Hippocampal formation (tissue), 2 donors: ENCODE measurements at regions not wholly inside any gene's neighbourhood (a gene's known extent, or its start where the extent isn't known, plus 50 kb on each side); places are given as distances from the start of the nearest gene placed in this dataset.
"Not testable (repeated sequence)": the region's sequence is repeated elsewhere in the genome, so short reads cannot be mapped to it uniquely, and the experiment has no call there.

Experiments used
- DNase-seq, 2 donors: peaks; one replicate each; lab custom pipeline; 2025; lab: John Stamatoyannopoulos, UW

DNA sequence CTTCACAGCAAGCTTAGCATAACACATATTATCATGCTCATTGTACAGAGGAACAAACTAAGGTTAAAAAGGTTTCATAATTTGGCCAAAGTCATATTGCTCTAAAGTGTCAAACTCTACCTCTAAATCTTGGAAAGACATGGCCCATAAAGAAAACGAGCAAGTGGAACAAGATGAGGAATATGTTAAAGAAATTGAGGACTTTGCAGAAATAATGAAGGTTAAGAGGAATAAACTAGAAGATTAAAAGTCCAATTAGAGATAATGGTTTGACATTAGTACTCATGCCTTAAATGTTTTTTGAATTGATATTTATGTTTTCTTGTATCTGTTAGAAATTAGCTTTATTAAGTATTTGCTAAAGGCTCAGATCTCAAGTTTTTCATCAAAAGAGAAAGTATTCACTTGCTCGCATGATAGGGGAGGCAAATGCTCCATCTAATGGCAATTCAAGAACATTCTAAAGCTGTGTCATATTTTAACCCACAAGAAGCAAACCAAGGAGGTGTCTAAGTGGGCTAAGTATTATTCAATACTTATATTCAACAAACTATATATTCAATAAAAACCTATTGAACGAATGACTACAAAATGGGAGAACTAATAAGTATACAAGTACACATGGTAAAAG, 192.9 kb upstream of the SPTLC3 start:
- DNase-seq, result no peak

DNA sequence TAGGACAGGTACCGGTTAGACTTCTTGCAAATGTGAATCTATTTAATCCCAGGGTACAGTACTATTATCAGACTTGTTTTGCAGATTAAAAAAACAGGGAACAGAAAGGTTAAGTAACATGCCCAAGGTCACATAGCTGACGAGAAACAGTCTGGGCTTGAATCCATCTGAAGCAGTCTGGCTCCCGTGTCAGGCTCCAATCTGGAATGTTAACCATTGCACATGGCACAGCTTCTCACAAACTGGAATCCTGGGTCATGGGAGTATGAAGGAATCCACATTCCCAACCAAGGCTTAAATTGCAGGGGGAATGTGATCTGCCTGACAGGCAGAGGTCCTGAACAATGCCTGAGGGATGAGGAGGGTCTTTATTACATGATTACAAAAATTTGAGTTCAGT, 187.5 kb upstream of the SPTLC3 start:
- DNase-seq, result no peak

DNA sequence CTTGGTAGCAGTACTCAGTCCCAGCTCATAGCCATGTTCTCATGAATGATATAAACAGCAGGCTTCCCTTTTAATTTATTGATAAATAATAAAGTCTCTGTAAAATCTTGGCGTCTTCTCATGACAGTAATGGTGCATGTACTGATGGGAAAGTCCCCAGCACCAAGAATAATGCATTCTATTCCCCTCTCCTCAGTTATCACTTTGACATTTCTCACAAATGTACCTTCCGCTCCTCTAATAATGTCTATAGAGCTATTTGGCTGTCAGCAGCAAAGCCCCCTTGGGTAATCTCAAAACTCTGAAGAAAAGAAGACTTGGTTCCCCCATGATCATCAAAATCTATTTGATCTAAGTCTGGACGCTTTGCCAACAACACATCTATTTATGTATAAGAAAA, 185.0 kb upstream of the SPTLC3 start:
- no peak for DNase-seq

DNA sequence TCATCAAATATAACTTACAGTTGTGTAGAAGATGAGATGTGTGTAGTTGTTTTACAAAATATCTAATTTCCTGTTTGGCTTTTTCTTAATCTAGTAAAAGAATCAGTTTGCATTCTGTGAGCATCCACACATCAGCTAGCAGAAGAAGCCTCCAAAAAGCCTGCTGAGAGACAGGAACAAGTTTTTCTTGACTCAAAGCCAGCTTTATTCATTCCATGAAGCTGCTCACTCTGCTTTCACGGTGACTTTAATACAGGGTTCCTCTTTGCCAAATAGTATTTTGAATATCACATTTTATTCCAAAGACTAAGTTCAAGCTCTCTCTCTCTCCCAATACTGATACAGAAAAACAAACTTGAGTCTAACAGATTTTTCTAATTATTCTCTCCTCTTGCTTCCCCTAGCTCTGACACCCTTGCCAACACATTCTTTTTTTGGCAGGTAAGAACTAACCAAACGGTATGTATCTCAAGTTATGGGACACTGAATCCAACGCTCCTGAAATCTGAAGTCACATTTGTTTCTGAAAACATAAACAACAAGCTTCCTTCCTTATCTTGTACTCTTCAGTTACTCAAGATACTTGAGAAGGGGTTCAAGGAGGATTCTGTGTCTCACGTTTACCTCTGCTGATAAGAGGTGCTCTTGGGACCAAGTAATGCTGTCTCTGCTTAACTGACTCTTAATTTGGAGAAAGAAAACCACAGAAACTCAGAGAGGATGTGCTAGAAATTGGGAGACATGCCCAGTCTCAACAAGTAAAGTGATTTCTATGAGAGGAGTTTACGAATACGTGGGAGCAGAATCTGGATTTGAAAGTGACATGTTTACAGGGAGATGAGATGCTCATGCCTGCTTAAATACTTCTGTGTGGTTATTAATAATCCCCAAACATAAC, 184.2 kb upstream of the SPTLC3 start:
- DNase-seq, result peak in 1 of 2 donors; percentile 14

DNA sequence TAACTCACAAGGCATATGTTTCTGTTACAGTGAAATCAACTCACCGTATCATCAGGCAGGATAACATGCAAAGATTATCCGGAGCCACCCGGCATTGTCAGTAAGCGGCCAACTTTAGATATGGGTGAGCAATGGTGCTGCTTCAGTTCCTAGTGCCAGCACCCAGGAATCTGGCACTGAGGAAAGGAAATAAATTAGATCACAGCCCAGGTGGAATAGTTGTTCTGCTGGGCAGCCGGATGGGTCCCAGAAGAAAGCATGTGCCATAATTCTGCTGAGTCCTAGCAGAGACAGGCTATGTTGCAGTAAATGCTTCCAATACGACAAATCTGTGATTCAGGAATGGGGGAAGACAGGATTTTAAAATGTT, 183.6 kb upstream of the SPTLC3 start:
- DNase-seq, result no peak

DNA sequence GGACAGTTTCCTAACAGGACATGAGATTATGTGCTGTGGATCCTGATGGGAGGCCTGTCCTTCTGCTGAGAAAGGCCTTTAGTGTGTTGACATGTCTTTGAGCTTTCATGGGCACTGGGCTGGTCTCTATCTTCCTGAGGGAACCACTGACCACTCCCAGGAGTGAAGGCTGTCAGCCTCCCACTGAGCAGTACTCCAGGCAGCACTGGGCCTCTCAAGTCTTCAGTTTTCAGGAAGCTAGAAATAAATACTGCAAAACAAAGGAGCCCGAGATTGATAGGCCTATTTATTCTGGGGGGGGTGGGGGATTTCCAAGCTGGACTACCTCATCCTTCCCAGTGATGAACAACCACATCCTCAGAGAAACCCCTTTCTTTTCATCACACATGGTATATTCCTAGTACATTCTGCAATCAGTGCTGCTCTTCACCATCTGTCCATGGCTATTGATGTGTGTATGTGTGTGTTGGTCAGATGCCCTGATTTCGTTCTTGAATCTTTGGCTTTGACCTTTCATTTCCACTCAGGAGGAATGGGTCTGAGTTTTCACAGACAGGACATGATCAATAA, 180.9 kb upstream of the SPTLC3 start:
- no peak for DNase-seq

DNA sequence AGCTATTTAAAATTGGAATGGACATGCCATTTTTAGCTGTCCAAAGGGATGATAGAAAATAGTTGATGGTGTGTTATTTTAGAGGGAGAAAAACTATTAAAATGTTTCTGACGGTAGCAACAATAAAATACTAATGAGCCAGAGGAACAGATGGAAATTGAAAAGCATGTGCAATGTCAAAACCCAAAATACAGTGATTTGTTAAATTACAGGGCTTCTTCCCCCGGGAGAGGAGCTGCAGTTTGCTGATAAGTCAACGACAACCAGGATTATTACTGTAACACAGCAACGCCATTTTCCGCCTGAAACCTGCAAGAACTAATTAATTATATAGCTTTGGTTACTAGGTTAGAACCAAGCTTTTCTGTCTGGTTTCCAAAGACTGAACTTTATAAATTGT, 179.6 kb upstream of the SPTLC3 start:
- peak in 1 of 2 donors; percentile 10 for DNase-seq

DNA sequence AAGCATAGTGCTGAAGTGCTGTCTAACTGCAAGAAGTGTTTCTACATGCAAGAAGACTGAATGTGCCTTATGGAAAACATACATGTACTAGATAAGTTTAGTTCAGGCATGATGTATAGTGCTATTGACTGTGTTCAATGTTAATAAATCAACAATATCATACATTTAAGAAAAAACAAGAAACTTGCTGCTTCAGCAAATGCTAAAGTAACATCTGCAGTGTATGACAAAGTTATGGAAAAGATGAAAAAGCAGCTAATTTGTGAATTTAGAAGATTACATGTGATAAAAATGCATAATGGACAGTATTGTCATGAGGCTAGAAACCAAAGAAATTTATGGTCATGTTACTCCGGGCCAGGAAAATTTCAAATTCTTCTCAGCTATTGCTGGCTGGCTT, 174.9 kb upstream of the SPTLC3 start:
- no peak for DNase-seq

DNA sequence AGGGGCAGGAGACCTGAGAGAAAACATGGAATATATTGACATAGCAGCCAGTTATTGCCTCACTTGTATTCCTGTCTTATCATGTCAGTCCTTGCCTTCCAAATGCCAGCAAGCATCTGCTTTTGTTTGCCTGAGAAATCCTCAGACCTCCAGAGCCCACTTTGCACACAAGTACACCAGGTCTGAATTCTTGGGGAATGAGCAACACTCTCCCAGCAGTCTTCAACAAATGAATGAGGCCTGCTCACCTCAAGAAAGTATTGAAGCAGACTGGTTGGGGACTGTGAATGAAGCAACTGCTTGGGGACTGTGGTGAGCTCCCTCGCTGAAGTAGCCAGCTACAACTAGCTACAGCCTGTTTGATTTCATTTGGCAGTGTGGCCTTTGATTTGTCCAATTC, 172.8 kb upstream of the SPTLC3 start:
- DNase-seq, result no peak

DNA sequence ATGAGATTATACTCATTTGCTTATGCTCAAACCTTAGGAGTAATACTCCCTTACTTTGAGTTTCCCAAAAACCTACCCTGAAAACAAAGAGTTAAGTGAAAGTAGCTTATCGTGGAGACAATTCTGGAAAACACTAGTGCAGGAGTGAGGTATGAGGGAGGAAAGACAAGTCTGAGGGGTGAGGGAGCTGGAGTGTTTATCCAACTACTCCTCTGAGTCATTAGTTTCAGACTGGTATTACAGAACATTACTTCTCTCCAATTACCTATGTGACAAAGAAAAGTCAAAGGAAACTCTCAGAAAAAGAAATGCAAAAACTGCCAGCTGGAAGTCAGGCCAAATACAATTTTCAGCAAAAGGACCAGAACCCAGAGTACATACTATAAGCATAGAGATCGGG, 171.1 kb upstream of the SPTLC3 start:
- no peak for DNase-seq

DNA sequence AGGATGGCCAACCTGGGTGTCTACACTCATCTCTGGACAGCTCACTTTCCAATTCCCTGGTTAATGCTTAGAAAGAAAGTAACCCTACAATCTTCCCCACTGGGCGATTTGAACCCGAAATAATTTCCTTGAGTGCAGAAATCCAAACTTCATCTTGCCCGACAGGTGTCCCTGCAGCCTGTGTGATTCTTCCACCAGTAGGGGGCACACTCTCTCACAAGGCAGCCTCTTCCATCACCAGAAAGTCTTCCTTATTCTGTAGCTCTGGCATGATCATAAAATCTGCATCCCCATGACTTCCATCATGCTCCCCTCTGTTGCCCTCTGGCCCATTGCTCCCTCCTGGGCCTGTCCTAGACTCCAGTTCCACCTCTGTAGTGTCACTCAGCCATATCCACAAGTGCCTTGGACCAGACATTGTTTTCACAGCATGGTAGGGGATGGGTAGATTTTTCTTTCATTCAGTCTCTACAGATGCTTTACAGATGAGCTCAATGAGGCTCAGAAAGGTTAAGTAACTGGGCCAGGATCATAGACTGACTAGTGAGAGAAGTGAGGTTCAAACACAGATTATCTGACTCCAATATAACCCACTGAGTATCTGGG, 170.4 kb upstream of the SPTLC3 start:
- no peak for DNase-seq

DNA sequence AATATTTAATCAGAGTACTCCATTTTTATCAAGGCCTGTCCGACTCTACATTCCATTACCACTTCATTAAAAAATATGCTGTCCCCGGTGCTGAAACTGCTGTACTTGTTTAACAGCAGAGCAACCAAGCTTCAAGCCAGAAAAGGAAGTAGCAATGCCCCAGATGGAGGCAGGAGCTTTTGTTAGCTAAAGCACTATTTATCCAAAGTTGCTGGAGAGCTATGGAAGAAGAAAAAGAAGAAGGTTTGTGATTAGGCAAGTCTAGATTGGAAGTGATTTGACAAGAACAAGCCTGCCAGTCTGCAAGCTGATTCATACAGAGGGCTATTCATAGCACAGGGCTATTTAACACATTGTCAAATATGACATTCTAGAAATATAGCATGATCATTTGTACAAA, 160.9 kb upstream of the SPTLC3 start:
- DNase-seq, result no peak

DNA sequence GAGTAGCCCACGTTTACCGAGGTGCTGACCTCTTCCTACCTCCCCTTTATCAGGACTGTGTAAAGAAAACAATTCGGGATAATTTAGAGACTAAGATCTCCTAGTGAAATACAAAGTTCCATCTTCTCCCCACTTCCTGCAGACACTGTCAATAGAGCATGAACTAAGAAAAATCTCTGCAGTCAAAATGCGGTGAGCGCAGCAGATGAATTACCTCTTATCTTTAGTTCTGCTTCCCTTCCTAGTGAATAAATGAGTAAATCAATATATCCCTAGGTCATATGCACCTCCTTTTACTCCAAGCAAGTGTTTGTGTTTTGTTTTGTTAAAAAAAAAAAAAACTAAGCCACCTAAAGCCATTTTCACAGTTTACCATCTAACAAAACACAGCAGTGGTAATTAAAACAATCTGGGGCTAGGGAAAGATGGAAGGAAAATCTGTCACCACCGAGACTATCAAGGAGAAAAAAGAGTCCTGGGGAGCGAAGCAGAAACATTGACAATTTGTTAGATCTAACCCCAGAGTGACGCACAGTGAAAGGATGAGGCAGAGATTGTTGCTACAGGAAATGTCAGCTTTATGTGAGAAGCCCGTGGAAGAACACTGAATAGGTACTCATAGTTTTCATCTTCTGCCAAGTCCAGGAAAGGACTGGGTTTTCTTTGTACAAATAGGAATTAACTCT, 159.4 kb upstream of the SPTLC3 start:
- no peak for DNase-seq

DNA sequence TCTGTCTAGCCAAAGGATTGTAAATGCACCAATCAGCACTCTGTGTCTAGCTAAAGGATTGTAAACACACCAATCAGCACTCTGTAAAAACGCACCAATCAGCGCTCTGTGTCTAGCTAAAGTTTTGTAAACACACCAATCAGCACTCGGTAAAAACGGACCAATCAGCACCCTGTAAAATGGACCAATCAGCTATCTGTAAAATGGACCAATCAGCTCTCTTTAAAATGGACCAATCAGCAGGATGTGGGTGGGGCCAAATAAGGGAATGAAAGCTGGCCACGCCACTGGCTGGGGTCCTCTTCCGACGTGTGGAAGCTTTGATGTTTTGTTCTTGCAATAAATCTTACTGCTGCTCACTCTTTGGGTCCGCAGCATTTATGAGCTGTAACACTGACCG, 151.1 kb upstream of the SPTLC3 start:
- not testable (repeated sequence) for DNase-seq

DNA sequence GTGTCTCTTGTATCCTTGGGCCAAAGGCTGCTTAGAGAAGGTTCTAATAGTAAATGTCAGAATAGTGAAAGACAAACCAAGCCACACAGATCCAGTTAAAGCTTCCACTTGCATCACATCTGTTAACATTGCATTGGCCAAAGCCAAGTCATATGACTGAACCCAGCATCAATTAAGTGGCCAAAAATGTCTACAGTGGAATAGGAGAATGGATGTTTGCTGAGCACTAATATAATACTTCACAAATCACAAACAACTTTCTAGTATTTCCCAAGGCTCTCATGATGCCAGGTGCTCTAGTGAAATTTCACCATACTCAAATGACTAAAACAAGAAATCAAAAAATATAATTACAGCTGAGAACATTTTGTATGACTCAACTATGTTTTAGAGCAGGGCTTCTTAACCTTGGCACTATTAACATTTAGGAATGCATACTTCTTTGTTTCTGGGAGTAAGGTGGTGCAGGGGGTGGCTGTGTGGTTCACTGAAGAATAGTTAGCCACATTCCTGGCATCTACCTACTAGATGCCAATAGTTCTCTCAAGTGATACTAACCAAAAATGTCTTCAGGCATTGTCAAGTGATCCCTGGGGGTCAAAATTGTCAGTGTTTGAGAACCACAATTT, 148.0 kb upstream of the SPTLC3 start:
- no peak for DNase-seq

DNA sequence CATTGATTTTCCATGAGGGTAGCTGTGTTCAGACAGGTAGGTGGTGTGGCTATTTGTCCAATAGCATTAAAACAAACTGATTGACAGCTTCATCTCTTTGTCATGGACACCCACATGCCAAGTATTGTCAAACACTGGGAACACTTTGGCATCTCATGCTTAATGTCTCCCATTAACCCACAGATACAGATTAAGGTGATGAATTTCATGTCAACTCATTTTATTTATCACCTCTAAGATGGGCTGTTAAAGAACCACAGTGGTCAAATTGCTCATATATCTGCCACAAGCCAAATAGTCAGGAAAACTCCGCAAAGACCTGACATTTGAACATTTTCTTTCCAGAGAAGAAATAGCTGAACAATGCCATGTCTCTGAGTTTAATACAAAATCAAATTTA, 139.1 kb upstream of the SPTLC3 start:
- no peak for DNase-seq

DNA sequence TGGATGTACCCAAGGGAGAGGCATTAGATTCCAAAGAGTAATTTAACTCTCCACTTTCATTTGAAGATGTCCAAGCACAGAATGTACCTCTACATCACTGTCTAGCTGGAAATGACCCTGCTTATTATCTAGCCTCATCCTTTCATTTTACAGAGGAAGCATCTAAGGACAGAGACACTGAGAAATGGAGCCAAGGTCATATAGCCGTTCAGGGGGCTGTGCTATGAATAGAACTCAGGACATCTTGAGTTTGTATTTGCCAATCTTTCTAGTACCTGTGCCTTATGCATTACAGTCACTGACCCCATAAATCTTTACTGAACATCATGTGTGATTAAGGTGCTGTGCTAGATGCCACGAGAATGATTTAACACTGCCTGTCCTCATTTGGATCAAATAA, 138.2 kb upstream of the SPTLC3 start:
- DNase-seq, result no peak

DNA sequence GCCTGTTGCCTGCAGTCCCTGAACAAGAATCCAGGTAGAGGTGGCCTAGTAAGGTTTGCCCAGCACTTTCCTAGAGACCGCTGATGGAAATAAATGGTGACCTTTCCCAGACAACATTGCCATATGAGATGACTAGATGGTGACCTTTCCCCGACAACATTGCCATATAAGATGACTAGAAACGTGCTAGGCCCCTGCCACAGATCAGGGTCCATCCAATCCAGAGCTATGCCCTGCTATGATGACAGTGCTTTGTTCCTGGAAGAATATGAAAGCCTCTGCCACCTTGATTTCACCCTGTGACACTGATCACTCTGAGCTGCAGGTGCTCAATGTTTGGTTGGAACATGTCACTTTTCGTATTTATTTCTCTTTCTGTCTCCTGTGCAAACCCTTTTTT, 133.8 kb upstream of the SPTLC3 start:
- DNase-seq, result no peak

DNA sequence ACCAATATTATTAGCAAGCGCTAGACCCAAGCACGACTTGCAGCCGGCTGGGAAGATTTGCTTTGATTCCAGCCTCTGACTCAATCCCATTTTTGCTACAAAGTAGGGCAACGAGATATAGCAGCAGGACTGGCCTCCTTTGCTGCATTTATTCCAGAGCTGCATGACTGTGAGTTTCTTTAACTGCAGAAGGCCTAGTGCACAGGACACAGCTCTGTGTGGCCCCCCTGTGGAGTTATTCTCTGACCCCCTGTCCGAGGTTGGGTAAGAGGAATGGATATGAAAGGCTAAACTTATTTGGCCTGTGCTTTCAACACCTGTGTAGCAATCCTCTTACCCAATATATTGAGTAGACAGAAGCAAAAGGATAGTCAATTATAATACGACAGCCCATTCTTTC, 133.3 kb upstream of the SPTLC3 start:
- no peak for DNase-seq

DNA sequence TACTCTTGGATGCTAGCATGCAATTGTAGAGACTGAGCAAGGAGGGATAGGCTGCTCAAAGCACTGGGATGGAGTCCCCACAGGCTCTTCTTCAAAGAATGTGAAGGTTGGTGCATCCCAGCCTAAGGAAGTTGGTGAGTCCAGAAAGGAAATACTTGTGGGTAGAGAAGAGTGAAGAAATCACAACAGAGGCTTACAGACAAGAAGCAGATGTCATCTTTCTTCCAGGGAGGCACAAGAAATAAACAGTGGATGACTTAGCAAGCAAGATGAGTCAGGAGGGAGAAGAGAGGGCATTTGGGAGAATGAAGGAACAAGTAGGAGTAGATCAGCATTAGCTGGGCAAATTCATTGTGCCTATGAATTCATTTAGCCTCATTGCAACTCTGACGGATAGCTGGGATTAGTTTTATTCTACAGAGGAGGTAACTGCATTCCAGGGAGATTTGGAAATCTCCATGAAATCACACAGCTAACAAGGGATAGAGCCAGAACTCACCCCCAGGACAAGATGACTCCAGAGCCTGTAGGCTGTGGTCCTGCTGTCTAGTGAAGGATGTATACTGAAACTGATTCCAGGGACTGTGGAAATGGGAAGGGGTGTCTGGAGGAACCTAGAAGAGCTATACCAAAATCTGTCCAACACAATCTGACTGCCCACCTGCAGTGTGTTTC, 125.8 kb upstream of the SPTLC3 start:
- DNase-seq, result no peak

DNA sequence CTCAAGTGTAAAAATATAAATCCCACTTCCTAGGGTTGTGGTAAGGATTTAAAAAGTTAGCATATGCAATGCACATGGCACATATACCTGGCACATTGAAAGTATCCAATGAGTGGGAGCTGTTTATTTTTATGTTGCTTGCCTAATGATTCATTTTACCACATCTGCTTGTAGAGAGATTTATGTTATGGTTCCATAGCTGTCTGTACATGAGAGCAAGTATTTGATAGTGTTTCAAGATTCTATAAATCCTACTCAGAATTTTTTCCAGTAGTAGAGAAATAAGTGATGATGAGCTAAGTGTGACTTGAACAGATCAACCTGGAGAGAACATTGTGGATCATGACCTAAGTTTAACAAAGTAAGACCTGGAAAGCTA, 125.3 kb upstream of the SPTLC3 start:
- no peak for DNase-seq
